Stimulated activated CD8-positive, alpha-beta memory T cell treated with anti-CD3 and anti-CD28 coated beads, Interleukin-4, amount 100 ng/mL, for 24 hours (primary cell): ENCODE measurements at regions not wholly inside any gene's neighbourhood (a gene's known extent, or its start where the extent isn't known, plus 50 kb on each side); places are given as distances from the start of the nearest gene placed in this dataset.

Experiments used
- DNase-seq: peaks from one replicate; pipeline ENCODE4 v3.0.0-alpha.2; 2020; ENCODE audit warnings: low read depth

DNA sequence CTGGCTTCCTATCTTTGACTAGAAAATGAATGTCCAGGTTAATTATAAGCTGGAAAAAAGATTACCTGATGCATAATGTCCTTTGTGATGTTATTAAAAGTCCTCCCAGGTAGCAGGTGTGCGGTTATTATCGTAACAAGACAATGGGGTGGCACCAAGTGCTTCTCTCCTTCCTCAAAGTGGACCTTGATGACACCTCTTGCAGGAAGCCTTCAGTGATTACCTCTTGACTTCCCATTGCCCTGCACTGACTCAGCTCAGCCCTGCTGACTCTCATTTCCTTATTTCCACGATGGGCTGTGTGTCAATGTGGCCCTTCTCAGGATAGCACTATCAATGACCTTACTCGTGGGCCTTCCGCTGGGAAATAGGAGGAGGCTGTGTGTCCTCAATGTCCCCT is 477.4 kb upstream of the CCL2 start:
- DNase-seq: no peak

DNA sequence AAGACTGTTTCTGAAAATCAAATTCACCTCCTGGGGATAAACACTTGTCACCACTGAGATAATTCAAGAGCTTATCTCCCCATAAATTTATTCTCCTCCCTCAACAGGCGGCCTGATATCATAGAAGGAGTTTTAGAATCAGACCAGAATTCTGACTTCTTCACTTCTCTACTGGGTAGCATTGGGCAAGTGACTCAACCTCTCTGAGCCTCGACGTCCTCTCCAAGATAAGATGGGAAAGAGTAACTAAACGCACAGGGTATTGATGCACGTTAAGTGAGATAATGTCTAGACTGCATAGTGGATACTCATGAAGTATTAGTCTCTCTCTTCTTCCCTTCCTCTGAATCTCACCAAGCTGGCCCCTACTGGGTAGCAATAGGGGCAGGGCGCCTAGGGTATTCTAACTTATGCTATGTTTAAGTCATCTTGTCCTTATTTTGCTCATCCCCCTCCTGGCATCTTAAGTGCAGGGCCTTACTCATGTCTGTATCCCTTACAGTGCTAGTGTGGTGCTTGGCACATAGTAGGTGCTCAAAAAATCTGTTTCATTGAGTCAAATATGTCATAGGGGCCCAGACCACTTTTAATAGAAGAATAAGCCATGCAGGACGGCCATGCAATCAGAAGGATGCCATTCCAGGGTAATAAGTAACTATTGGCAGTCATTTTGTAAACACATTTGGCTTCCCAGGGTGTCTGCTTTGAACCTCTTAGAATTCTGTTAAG is 476.4 kb upstream of the CCL2 start:
- DNase-seq: no peak

DNA sequence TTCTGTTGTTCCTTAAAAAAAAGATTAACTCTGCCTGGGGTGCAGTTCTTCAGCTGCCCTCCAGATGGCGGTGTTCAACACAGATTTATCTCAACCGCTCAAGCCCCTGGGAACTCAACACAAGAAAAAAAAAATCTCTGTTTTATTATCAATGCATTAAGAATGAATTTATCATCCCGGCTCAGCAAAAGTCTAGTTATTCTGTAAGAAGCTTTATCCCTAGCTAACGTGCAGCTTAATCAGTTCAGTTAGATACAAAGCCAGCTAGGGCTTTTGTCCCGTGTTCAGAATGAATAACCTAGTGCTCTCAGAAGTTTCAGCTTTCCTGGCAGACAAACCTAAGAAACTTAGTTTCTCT is 475.9 kb upstream of the CCL2 start:
- peak; percentile 1 for DNase-seq

DNA sequence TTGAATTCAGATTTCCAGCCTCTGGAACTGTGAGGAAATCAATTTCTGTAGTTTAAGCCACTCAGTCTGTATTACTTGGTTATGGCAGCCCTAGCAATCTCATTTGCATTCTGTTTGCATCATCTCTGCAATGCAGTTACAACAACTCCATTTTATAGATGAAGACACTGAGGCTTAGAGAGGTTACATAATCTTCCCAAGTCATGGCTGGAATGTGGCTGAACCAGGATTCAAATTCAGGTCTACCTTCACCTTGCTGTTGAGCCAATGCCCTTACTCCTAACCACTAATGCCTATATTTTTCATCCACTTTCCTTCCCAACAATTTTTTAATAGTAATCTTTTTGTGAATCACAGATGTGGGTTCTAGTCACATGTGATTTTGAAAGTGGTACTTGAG is 469.8 kb upstream of the CCL2 start:
- DNase-seq: no peak

DNA sequence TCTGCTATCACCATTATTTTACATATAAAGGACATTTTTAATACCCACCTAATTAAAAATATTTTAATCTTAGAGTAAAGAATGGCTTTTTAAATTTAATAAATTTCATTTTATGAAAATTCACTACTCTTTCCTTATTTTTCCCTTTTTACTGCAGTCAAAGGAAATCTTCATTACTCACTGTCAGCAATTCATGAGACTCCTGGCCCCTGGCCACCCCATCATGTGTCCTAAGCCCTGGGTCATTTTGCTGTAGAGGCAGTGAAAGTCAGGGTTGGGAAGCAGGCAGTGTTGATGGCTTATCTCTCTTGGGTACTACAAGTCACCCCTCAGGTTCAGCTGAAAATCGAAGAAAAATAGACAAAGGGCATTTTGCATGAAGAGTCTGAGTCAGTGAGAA is 468.6 kb upstream of the CCL2 start:
- DNase-seq: no peak

DNA sequence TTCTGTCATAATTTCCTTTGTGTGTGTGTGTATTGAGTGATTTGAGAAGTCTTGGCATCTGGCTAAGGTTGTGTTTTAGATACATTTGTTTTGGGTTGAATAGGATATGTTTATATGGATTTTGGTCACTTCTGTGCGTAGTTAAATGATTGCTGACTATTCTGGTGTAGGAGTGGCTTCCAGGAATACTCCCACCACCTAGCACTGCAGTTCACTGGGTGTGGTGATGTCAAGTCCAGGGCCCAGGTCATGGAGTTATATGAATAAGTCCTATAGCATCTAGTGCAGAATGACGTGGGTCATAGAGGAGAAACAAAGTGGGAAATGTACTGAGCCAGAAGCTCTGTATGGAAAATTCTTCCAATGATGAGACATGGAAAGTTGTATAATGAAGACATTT is 465.4 kb upstream of the CCL2 start:
- no peak for DNase-seq

DNA sequence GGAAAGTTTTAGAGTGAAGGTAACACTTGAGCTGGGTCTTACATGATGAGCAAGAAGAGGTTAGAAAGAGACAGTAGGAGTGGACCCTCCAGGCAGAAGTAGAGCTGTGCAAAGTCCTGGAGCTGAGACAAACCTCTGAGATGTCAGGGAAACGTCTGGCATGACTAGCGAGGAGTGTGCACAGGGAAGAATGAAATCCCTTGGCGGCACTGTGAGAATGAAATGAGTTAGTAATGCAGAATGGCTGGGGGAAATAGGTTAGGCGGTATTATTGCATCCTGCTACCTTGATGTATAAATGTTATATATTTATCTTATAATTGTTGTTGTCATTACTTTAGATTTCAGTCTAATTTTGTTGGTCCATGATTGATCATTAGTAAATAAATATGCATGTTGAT is 457.9 kb upstream of the CCL2 start:
- DNase-seq: no peak

DNA sequence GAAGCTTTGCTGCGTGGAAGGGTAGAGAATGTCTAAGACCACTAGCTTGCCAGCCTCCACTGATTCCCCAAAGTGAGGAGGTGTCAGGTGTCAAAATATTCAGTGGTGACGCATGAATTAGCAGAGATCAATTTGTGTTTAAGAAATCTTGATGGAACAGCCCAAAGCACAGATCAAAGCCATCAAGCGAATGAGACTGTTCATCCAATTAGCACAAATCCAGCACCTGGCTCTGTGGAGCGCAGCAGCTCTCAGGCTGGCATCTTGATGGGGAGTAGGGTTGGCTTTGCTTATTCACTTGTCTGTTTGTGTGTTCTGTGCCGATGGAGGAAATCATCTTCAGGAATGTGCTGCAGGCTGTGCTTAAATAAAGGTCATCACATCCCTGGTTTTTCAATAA is 456.8 kb upstream of the CCL2 start:
- DNase-seq: no peak

DNA sequence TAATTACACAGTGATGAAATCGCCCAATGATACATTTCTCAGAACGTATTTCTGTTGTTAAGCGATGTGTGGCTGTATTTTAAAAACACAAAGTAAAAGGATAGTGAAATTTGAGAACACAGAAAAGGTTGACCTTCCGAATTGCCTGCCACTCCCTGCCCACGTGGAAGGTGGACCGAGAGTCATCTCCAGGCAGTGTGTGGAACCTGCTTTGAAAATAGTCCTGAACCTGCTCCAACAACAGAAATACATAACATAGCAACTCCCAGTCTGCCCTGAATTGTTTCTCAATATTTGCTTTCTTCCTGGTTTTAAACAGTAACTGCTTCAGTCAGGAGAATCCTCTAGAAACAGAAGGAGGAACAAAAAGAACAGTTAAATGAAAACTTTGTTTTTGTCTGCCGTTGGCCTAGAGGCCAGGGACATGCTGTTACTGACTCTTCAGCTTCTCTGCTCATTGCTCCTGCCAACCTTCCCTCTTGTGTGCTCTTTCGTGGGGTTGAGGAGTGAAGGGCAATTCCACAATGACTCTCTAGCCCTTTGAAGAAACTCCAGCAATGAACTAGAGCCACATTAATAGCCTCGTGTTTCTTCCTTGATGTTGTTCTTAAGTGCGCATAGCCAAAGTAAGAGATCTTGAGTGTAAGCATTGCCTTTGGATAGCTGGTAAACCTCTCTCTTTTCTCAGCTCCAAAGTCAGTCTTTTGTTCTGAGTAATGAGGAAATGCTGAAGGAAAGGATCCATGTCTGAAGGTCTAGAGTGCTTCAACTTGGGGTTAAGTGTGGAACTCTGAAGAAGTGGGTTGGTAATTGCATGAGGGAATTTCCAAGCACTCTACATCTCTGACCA is 452.5 kb upstream of the CCL2 start:
- DNase-seq: no peak

DNA sequence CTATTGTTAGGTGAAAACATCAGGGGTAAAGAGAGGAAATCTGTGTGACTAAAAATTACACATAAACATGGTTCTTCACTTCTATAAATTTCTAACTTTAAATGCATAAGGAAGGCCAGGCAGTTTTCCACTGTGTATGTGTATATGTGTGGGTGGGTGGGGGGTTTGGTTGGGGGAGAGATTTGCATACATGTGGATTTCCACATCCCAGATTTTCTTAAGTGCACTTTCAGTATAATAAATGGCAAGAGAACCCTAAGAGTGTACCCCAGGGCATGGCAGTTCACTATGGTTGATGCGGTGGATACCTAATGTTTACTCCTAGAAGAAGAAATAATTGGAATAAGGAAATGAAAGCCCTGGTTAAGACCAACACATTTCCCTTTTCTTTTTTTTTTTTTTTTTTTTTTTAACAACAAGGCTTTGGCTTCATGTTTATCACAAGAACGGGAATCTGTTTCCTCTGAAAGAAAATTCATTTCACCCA is 451.8 kb upstream of the CCL2 start:
- DNase-seq: no peak

DNA sequence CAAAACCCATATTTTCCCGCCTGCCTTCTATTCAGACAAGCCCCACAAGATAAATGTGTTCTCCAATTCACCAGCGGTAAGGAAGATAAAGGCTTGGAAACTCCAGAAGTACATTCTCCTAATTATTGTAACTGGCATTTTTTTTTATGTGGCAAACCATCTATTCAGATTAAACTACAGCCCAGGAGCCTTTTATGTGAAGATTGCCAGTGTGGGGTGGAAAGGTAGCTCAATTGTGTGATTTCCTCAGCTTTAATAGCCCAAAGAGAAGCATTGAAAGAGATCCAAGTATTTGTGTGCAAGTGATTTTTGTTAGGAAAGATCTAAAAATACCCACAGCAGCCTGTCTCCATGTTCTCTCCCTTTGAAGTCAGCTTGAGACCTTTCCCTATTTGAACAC is 451.4 kb upstream of the CCL2 start:
- DNase-seq: no peak

DNA sequence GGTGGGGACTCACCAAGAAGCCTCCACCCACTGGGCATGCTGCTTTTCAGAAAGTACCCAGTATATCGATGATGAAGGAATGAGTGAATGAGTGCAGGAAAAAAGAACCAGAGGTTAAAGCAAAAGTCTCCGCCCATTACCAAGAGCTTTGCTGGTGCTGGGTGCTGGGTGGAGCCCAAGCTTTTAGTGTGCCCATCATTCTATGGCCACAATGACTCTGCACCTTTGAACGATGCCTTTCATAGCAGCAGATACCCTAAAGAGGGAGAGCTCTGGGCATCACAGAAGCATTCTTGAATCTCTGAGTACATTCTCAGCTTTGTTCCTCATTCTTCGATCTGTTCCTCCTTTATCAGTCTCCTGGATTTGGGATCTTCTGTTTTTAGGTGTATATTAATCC is 450.7 kb upstream of the CCL2 start:
- no peak for DNase-seq

DNA sequence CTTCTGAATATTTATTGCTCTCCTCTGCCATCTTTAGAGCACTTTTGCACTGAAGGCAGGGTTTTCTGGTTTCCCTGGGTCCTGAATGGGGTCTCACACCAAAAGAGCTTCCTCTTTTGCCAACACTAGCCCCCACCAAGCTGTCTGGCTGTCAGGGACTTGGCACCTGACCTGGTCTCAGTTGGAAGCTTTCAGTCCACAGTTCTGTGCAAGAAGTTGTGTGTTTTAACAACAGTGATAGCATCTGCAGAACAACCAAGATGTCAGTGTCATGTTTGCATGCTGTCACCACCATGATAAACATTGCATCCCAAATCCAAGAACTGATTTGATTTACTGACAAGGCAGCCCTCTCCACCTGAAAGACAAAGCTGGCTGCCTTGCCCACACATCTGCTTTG is 448.5 kb upstream of the CCL2 start:
- no peak for DNase-seq

DNA sequence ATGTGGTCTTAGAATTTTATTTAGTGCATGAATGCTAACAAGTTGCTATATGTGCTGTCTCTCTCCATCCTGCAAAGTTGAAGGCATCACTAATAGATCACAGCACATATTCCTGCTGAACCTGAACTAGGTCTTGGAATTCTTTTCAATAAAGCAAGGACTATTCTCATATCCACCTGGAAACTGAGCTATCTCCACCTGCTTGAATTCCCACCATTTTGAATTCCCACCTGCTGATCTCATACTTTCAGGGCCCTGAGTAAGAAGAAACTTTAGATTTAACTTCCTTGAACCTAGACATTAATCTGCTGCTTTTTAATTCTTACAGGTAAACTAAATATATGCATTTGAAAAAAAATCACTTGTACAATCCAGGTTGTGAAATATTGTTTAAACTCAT is 445.3 kb upstream of the CCL2 start:
- no peak for DNase-seq

DNA sequence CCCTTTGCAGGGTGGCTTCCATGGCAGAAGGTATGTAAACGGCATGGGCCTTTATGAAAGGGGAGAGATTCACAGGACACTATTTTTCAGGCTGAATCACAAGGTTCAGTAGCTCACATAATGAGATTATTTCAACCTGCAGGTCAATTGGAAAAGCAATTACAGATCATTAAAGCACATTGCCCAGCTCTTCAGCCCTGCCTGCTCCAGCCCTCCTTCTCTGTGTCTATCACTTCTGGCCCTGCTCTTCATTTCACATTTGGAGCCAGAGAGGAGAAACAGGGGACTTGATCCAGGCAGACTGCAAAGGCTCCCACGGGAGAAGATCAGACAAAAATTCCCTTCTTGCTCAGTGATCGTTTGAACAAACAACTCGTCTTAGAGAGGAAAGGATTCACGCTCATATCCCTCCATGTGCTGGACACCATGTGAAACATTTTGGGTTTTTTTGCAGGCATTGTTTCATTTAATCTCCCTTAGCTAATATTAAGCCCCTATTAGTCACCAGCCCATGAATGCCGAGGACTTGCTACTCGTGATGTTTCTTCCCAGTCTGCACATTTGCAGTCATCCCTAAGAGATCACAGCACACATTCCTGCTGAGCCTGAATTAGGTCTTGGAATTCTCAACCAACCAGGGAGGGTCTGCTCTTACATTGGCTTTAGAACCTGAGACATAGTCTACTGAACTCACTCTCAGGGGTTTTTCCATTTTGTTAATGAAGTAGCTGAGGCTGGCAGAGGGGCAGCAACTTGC is 443.9 kb upstream of the CCL2 start:
- DNase-seq: no peak

DNA sequence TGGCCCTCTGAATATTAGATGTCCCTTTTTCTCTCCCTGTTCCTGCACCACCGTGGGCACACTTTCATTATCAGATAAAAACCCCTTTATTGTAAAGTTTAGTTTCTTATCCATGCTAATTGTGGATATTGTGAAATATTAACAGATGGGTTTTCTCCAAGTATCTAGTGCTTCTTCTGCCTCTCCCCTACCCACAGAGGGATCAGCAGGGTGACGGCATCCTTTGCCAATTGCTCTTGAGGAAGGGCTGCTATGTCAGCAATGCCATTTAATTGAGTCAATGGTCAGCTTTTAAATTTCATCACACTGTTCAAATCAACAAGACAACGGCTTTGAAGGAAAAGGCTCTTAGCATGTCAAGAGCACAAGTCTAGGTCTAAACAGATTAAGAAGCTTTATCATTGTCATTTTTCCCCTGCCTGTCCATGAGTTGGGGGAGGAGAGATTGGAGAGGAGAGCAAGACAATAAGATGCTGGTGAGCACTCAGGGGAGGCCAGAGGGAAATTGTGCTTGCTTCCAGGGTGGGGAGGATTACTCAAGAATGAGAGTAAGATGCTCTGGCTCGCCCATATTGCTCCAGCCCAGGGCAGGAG is 443.0 kb upstream of the CCL2 start:
- DNase-seq: no peak

DNA sequence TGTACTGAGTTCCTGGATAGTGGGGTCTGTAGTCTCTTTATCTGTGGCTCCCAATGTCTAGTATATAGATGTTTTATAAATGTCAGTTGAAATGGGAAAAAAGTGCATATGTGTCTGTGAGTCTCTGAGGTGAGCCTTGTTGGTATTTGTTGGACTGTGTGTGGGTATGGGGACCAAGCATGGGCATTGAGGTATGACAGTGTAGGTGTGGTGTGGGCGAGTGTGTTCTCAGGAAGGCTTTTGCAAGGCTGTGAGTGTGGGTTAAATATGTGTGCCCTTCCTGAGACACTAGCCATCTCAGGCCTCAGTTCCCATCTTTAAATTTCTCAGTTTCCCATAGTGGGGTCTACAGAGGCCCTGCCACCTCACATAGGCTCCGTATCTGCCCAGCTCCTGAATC is 440.2 kb upstream of the CCL2 start:
- no peak for DNase-seq

DNA sequence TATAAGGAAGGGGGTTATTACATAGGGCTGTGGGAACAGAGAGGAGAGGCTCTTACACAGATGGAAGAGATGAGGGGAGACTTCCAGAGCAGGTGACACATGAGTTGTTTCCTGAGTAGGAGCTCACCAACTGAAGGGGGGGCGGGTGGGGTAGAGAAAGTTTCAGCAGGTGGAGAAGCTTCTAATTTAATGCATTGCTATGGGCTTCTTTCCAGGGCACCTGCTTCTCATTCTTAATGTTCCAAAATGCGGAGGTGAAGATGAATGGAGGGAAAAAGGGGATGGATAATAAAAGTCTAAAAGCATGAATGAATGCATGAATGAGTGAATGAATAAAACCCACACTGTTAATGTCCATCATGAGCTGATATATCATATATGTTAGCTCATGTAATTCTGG is 439.0 kb upstream of the CCL2 start:
- no peak for DNase-seq

DNA sequence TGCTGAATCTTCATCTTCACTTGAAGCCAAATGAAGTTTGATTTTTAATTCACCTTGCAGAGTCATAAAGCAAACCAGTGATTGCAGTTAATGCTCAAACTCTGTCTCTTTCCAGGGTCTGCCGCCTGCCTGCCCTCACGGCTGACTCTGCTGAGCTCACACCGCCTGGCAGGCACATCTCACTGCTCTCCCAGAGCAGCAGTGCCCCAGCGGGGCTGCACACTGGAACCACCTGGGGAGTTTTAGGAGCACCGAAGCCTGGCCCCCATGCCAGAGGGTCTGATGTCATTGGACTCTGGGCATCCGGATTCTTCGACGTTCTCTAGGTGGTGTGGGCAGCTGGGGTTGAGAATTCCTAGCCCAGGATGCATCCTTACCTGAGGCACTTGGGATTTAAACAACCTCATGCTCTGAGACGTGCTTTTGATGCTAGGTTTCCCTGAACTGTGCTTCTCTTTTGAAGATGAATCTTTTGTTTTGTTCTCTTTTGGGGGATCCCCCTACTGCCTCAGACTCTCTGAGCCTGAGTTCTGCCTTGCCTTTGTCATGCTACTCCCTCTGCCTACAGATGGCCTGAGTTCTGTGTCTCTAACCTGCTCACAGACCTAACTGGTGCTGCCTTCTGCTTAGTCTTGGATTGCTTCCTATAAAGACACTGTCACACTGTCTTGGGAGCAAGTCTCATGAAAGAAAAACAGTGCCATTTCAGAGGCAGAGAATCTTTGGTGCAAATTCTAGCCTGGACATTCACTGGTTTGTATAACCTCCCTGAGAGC is 438.1 kb upstream of the CCL2 start:
- DNase-seq: no peak

DNA sequence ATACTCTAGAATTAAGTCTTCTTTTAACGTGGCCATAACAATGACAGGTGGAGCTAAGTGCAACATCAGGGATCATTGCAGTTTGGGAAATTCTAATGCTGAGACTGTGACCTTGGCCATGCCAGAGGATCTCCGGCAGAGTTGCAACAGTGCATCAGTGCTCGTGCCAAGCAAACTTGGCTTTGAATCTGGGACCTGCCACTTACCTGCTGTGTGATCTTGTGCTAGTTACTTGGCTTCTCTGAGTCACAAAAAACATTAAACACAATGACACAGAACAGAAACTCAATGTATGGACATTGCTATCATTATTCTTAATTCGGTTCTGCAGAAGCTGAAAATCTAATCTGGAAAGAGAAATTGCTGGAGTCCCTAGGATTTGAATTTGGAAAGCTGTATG is 435.5 kb upstream of the CCL2 start:
- no peak for DNase-seq

DNA sequence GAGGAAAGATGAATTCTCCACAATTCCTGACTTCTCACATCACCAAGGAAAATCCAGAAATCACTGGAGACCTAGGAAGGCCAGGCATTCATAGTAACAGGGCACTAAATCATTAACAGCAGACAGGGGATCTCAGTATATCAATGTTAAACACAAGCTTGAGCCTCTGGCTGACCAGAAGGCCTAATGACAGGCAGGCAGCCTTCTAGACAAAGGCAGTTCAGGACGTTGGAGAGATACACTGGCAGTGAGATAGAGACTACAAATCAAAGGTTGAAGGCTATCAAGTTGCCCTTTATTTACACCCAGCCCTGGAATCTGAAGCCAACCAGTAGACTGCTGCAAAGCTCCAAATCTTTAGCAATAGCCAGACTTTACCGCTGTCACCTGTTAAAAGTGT is 422.8 kb upstream of the CCL2 start:
- no peak for DNase-seq

DNA sequence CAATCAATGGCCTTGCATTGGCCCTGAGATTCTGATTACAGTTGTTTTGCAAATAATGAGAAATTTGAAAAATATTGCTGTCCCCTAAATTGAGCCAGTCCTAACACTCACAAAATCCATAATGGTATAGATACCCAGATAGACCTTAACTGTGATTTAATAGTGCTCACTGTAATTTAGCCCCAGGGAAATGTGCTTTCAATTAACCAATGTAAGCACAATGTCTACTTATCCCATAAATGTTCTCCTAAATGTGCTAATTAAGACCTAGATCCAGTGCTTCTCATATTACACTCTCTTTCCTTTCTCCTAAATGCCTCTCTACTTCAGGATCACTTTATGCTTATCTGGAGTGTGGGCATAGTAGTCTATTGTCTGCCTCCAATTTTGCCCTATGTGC is 417.8 kb upstream of the CCL2 start:
- no peak for DNase-seq
